ENCODE measurements at regions not wholly inside any gene's neighbourhood (a gene's known extent, or its start where the extent isn't known, plus 50 kb on each side); places are given as distances from the start of the nearest gene placed in this dataset.

DNA sequence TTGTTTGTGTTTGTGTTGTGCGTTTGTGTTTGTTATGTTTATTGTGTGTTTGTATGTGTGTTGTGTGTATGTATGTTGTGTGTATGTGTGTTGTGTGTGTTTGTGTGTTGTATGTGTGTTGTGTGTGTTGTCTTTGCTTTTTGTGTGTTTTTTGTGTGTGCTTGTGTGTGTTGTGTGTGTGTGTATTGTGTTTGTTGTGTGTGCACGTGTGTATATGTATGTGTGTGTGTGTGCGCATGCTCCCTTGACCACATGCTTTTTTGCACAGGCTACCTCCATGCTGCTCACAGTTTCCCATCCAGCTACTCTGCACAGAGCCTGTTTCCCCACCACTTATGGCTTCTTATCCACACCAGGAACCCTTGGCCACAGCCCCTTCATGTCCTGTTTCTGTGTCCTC lies 720.0 kb upstream of the ADAMTS16 start:
- no peak for DNase-seq

DNA sequence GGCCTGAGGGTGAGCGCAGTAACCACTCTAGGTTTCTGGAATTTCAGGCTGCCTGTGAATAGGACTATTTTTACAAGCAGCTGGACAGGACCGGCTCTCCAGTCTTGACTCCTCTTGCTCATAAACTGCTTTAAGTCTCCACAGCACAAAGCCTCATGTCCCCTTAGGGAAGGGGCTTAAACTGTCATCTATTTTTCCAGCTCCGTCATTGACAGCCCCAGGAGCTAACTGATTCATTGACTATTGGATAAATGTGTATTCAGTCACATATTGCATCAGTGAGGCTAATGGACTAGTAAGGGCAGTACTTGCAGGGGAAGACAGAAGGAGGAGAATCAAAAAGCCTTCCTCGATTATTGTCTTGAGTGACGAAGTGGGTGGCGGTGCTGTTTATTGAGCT lies 719.4 kb upstream of the ADAMTS16 start:
- DNase-seq, result no peak

DNA sequence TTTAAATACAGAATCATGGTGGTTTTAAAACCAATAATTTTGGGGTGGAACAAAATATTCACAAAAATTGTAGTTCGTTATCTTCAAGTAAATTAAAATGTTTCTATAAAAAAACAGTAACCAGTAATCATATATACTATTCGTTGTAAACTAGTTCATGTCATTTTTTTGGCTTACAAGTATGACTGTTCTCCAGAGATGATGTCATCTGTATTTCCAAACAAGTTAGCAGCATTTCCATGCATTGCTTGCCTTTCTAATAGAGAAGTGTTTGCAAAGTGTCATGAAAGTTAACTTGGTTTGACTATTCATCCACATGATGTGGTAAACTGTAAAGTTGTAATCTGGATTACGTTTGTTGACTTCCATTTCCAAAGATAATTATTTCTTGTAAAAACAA lies 717.9 kb upstream of the ADAMTS16 start:
- DNase-seq, result no peak

DNA sequence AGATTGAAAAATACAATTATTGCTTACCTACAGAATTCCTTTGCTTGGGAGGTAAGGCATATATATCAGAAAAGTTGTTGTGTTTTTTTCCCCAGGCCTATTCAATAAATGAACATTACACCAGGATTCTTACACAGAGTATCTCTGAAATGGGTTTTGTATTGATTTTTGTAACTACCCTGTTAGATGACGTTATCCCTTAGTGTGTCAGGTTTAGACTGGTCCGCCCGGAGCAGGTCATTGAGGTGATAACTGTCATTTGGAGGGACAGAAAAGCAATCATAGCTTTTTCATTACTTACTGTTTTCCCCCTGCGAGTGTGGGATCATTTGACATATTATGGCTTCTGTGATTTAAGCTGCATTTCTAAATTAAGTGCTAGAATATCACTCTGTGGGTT lies 715.2 kb upstream of the ADAMTS16 start:
- no peak for DNase-seq

DNA sequence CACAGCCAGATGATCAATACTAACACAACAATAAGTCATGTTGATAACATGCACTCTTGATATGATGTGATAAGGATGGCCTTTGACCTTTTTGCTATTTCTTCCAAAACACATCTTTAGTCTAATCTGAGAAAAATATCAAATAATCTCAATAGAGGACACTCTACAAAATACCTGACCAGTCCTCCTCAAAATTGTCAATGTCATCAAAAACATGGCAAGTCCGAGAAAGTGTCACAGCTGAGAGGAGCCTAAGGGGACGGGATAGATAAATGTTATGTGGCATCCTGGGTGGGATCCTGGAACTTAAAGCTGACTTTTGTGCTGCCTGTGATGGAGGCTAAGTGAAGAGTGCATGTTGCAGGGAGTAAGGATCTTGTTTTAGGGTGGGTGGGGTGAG lies 699.6 kb upstream of the ADAMTS16 start:
- no peak for DNase-seq

DNA sequence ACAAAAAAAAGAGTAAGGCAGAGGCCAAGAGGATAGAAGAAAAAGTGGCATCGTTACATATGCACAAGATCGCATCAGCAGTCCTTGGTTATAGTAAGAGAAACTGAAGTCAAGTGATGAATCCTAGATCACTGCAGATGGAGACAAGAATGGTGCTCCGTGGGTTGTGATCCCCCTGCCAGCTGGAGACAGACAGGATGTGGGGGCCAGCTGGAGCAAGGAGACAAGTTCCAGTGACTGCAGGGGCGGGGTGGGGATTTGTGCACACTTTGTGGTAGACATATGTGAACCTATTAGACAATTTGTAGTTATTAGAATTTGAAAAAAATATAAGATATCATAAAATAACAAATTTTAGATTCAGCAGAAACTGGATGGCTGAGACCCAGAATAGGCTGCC lies 697.9 kb upstream of the ADAMTS16 start:
- no peak for DNase-seq

DNA sequence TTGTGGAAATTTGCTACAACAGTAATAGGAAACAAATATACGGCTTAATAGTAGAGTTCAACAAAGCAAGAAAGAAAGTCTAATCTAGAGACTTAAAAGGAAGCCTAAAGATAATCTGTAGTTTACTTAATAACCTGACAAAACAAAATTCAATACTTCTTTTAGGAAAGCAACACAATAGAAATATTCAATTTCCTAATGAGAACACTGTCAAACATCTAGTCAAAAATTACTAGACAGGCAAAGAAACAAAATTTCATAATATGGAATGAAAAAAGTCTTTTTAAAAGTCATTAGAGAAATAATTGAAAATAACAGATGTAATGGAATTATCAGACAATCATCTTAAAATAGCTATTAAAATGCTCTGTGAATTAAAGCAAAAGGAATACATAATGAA lies 692.5 kb upstream of the ADAMTS16 start:
- no peak for DNase-seq

DNA sequence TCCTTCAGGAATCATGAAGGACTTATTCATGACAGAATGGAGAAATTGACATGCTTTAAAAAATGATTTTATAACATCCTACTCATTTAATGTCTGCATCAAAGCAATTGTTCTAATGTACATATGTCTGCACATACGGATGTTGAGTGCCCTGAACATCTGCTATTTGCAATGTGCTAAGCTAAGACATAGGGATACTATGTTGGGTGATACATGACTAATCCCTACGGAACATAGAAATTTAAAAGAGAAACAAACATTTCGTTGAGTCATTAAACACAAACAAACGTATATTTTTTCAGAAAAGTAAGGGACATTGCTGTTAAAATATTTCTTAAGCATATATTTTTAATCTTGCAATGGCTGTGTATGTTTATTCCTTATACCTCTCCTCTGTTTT lies 686.5 kb upstream of the ADAMTS16 start:
- DNase-seq, result no peak

DNA sequence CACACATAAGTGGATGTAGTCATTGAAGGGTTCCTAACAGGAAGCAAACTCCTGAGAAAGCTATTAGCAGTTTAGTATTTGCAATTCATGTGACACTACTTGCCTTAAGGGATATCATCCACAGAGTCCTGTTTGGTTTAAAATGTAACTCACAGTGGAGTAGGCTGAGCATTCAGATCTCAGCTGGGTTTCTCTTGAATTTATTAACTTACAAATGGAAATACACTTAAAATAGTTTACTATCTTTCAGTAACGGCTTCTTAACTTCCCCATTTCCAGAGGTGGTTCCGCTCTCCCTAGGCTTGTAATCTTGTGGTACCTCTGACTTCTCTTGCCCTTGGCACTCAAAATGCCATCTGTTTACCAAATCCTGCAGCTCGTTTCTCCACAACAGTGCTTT lies 660.7 kb upstream of the ADAMTS16 start:
- DNase-seq, result no peak

DNA sequence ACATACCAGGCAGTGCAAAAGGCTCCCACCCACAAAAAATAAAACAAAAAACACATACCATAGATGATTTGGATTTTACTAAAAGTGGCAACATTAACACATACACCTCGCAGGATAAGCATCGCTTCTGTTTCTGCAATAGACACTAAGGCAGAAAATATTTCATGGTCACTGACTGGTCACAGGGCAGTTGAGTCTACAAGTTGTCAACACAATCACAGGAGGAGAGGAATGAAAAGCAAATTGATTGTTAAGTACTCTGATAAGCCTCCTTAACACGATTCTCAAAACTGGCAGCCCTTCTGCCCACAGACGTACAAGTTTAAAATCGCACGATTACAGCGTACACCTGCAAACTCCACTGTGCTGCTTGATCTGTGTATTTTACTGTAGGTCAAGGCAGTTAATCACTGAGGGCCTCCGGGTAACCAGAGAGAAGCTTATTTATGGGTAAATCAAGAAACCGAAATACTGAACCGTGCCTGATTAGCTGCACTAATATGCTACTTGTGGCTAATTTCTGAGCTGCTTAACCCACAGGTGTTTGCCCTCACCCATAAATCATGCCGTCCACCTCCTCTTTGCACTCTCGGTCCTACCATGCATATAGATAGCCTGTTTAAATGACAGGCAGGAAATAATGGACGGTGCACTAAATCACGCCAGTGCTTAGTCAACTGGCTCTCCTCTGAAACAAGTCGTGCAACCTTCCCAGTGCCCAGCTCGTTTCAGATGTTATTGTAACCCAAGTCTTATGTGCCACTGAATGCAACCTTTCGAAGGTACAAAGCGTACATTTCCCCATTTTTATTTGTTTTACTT lies 659.4 kb upstream of the ADAMTS16 start:
- no peak for DNase-seq

DNA sequence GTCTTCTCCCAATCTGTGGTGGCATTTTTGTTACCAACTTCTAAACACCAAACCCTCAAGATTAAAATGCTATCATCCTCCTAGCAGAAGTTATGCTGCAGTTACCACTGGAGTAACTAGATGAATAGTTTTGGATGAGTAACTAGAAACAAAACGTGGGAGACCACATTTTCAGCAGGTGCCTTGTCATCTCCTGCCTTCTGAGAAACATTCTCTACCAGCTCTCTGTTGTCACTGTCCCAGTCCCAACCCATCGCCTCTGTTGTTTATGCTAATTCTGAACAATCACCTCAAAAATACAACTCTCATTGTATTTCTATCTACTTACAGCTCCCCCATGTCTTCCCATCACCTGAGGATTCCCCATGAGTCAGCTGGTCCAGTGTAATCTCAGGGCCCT lies 652.5 kb upstream of the ADAMTS16 start:
- no peak for DNase-seq

DNA sequence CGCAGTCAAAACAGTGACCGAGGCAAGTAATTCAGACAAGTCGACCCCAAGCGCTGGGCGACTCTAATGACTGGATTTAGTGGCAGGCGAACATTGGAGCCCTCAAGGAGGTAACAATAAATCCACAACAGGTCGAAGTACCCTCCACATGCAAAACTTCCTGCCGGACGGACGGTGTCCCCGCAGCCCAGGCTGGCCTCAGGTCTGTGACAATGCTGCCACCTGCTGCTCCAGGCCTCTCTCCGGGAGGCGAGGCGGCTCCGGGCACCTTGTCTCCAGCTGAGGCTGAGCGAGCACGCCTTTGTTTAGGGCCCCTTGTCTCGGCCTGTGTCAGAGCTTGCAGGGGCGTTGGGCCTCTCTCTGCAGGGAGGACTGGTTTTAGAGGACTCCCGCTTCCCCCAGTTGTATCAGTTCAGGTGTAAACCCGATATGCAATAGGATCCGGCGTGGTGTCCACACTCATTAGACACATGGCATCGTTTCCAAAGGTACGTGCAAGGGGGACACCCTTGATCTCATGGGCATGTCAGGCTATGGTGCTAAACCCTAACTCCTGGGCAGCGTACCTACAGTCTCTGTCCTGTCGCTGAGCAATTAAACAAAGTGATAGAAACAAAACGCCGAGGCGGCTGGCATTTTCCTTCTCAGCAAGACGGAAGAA lies 628.0 kb upstream of the ADAMTS16 start:
- no peak for DNase-seq

DNA sequence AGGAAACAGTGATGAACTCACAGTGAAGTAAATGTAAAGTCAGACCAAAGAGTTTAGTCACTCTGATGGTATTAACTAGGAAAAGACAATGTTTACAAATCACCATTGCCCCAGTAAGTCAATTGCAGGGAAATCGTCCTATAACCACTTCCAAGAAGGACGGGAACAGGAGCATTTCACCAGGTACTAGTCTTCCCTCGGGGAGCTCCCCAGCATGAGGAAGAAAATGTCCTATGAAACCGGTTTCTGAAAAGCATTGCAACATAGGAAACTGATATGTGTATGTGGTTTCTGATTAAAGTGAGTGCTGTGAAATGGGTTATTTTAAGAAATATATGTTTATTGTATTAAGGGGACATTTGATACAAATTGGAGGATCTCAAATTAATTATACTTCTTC lies 626.7 kb upstream of the ADAMTS16 start:
- no peak for DNase-seq

DNA sequence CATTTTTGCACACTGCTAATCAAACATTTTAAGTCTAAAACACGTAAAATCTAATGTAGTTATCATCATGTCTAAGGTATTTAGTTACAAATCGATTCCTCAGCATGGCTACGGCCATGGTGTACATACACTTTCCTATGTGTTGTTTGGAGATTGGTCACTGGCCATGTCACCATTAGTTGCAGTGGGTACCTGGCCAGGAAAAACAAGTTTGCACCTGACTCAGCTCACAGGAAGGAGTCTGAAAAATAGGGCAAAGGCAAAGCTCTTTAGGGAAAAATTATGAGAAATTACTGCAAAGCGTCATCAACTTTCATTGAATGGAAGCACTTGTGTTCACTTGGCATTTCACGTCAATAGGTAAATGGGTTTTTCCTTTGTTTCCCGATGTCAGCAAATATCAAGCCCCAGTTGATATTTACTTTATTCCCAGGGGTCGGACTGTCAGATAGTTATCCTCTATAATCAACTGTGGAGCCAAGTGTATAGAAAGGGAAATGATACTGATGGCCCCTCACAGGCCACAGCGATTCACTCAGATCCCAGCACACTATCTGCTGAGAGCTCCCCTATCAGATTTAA lies 626.0 kb upstream of the ADAMTS16 start:
- DNase-seq, result no peak

DNA sequence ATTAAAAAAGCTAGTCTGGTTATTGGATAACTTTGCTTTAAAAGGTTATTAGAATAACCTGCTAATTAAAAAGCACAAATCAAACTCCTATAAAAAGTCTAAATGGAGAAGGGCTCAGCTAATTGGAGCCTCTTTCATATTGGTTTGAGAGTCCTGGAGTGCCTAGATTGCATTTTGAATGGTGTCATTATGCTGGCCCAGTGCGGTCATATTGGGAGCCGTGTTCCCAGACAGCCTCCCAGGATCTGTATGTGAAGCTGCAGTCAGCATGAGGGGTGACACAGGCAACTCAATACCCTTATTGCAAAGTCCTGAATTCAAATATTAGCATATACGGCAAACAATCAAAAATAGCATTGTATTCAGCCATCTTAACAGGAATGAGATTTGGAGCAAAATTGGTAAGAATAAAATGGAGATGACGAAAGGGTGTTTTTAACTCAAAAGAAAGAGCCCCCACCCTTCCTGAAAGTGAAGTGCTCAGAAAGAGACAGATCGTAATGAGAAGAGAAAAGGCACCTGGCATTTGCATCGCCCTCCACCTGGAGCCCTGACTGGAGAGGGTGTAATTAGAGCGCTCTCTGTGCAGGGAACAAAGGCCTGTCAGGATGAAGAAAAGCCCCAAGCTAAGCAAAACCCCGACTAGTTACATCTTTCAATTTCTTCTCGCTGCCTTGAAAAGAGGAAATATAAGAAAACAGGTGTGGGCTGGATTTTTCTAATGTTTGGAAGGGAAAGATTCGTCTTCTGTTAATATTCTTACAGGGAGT lies 621.0 kb upstream of the ADAMTS16 start:
- DNase-seq, result no peak

DNA sequence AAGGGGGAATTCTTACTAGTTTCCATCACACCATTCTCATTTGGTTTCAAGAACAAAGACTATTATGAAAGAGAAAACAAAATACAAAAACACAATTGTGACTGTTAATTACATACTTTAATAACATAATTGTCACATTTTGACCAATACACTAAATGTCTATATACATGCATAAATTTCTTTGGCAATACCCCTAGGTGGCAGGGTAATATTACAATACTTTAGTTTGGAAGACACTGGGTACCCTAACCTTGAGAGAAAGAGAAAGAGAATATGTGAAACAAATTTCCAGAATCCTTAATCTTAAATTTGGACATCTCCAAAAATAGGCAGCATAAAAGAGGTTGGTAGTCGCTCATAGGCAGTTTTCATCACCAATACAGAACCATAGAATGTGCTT lies 619.6 kb upstream of the ADAMTS16 start:
- DNase-seq, result no peak

DNA sequence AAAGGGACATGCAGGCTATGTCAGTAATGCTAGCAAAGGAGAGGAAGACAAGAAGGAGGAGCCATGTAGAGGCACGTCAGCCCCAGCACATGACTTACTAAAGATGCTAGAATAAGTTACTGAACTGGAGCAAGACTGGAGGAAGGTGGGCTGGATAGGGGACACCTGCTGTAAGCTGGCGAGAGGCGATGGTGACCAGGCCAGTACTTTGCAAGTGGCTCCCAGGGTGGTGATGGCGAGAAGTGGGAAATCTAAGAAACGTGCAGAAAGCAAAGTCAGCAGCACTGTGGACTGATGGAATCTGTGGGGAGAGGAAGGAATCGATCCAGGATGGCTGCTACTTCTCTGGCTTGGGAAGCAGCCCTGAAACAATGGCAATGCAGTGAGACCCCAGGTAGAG lies 617.1 kb upstream of the ADAMTS16 start:
- DNase-seq, result no peak

DNA sequence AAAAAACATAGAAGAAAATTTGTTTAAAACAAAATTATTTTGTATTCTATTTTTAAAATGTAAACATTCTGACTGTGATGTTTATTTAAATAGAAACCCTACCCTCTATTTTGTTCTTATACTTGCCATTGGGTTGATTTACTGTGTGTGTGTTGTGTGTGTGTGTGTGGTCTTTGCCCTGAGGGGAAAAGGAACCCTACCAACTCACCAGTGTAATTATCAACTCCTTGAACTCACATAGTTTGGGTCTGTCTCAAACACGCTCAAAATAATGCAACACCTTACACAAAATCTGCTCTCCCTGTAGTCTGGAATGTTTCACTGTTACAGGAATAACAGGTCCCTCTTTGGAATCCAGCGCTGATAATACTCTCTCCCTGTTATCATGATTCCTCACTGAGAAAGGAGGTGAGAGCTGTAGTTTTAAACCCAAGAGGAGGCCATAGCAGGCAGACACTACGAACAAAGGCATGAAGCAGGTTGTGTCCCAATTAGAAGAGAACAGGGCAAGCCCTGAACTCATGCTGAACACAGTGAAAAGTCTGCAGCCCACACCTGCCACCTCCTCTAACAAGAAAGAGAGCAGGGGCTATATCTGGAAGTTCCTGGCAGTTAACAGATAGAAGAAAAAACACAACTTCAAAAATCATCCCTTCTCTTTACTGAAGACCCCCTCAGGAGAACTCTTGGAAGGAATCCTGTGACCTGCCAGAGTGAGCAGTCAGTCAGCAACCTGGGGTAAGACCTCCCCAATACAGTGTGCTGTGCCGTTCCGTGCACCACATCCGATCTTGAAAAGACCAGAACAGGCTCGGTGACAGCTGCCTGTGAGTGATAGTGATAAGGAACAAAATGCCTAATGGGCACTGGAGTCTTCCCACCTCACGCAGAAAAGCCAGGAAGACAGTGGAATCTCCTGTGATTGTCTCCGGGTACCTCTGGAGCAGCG lies 608.1 kb upstream of the ADAMTS16 start:
- no peak for DNase-seq

DNA sequence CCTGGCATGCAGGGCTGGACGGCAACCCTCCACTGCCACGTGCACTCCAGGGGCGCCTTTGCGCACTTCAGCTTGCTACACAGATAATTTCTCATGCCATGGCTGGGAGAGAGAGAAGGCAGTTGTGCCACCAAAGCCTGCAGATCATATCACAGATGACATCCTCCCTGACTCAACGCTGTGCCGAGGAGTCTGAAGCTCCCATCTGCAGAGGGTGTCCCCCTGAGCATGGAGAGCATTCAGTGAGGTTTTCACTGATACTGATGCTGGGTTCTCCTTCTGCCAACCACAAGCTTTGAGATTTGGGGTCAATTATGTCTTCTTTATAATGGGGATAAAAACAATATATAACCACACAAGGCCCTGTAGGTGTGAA lies 607.4 kb upstream of the ADAMTS16 start:
- DNase-seq, result no peak

DNA sequence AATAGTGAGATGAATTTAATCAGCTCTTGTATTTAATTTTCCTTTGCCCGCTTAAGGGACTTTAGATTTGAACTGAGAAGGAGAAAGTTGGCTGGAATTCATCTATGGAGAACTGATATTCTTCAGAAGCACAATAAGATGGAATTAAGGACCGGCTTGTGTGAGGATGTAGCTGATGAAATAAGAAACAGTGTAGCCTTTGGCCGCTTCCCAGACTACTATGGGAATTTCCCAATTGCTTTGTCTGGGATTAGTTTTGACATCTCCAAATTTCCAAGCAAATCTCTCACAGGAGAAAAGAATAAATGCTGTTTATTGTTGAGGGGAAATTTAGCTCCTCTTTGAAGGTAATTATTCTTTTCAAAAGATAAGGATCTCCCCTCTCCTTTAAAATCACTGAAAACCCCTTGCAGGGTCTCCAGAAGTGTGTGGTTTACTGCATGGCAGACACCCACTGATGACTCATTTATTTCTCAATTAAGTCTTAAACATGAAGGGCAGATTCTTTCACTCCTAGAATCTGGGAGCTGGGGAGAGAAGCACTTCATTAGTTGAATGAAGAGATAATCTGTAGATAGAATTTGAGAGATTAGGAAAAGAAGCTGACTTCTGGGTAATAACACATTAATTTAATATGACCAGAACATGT lies 606.5 kb upstream of the ADAMTS16 start:
- DNase-seq, result no peak

DNA sequence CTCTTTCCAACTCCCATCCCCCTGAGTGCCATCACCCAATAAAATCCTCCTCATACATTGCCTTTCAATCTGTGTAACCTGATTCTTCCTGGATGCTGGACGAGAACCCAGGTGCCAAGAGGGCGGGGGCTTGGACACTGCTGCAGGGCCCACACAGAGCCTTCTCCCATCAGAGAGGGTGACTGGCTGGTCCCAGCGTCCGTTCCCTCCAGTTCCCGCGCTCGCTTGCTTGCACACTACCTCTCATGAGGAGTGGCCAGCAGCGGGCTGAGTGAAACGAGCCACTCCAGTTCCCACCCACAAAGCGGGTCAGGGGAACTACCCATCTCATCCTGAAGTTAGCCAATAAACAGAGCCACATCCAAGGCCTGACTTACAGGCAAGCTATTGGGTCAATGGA lies 602.6 kb upstream of the ADAMTS16 start:
- DNase-seq, result no peak

All from GF-D8 (cell line).